ENCODE measurements at regions not wholly inside any gene's neighbourhood (a gene's known extent, or its start where the extent isn't known, plus 50 kb on each side); places are given as distances from the start of the nearest gene placed in this dataset.

- DNase-seq = no peak
Measured at GRCh38 chr6:148222846-148223245, 119.8 kb upstream of the SASH1 start.

- DNase-seq = no peak
Measured at GRCh38 chr6:148223424-148223842, 119.2 kb upstream of the SASH1 start.

DNA sequence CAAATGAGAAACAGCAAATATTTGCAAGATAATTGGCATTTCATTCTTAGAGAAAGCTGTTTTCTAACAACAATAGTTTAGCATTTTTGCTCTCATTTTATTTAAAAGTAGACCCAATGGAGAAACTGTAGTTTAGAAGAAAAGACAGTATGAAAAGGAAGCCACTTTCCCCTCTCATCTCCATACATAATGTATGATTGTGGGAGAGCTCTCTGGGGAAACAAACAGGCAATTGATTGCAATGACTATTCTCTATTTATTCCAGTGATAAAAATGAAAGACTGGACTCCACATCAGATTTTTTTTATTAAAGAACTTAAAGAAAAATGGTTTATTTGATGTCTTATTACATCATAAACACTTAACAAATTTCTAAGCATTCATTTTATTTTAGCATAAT is 116.8 kb upstream of the SASH1 start:
- DNase-seq = no peak

DNA sequence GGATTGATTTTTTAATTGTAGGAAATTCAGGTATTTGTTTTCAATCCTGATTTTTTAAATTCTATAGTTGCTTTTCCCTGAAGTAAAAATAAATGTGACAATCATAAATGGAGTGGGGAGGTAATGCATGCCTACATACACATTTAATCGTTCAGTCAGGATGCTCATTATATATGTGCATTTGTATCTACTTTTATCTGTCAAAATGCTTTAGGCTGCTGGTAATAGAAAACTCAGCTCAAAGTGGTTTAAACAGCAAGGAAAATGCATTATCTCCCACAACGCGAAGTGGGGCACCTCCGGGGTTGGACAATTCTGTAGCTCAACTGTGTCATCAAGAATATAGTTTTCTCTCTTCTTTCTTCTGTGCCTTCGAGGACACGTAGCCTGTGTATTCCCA is 116.4 kb upstream of the SASH1 start:
- DNase-seq = no peak

- no peak for DNase-seq
Measured at GRCh38 chr6:148231572-148231971, 111.1 kb upstream of the SASH1 start.

GRCh38 chr6:148235446-148235845 is 107.2 kb upstream of the SASH1 start:
- DNase-seq = no peak

- no peak for DNase-seq
Measured at GRCh38 chr6:148238713-148239112, 103.9 kb upstream of the SASH1 start.

DNA sequence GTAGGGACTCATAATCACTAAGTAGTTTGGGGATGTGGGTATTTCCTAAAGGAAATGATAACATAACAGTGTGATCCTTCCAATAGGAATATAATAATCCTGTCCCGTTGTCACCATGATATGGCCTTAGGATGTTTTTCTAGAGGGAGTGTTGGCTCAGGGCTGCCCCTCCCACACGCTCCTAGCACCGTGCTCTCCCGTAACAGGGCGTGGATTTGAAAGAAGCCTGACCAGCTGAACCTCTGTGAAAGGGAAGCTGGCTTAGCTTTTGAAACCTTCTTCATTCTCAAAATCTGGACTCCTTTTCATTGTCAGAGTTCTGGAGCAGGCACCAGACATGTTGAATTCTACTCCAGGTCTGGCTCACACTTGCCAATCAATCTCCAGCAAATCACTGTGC is 103.4 kb upstream of the SASH1 start:
- DNase-seq = no peak

DNA sequence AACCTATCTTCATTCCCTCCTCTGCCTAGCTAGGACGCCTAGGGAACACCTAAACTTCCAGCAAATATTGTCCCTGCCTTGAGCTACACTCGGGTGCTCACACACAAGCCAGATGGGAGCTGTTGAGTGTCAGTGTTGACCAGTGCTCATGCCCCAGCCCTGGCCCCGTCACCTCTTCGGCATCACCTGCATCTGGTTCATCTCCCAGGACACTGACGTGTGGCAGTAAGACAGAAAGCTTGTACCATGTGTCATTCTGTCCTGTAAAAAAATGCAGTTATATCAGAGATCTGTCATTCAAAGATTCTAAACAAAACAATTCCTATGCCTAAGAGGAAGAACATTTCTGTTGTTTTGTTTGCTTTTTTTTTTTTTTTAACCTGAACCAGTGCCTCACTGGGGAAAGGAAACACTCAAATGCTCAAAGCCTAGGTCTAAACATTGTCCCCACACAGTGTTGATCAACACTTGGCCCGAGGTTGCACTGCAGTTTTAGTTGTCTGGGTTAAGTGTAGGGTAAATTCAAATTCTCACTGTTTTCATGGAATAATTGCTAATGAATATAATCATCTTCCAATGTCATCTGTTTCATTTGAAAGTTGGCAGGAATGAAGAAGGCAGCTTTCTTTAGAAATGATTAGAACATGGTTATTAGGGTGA is 102.7 kb upstream of the SASH1 start:
- no peak for DNase-seq

DNA sequence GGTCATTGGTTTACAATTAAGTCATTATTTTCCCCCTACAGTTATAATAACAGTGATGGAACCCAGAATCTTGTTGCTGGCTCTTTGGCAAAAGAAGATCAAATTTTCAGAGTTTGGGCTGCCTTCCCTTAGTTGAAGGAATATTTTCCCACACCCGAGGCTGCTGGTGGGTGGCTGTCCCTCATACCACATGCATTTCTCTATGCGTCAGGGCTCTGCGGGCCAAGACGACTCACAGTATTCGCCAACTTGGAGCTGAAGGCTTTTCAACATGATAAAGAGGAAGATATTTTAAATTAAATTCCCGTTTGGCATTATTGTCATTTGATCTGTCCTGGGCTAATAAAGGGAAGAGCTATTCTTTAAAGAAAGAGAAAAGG is 102.2 kb upstream of the SASH1 start:
- no peak for DNase-seq

GRCh38 chr6:148240861-148241477 is 101.7 kb upstream of the SASH1 start:
- DNase-seq = no peak

DNA sequence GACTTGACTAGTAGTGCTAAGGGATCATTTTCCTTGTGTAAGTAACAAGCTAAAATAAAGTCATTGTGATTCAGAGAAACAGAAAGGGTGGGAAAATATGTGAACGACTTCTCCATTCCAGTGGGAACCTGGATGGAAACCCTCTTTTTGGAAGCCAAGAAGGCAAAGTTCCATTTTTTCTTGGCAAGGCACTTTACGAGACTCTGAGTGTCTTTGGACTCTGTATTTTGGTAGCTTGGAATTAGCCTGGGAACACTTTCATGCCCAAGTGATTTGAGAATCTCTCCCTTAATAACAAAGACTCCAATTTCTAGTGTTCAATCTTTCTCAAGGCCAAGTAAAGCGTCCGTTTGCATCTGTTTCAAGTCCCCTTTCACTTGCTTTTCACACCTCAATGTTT is 100.5 kb upstream of the SASH1 start:
- no peak for DNase-seq

GRCh38 chr6:148244217-148244935 is 98.3 kb upstream of the SASH1 start:
- DNase-seq = no peak

DNA sequence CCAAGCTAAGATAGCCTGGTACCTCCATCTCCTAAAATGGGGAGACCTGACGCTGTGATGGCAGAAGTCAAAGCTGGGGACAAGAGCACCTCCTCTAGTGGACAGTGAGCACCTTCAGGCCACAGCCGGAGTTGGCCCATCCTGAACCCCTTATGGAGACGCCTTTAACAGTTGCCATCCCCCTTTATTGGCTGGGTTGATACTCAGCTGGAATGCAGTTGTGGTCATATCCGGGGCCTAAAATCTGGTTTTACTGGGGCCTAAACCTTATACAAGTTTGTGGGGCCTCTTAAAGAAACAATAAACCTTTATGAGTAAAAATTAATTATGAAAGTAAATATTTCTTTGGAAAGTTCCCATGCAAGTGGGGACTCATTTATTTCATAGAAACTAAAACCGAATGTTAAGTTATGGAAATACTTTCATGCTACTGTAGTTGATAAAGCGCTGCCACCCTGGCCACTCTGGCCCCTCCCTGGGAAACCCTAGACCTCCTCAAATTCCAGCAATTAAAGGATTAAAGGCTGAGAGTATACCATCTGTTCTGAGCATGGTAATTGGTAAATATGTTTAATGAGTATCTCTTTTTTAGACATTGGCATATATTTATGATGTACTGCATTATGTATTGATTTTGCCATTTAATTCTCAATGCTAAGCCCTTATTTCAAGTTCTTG is 95.1 kb upstream of the SASH1 start:
- no peak for DNase-seq

DNA sequence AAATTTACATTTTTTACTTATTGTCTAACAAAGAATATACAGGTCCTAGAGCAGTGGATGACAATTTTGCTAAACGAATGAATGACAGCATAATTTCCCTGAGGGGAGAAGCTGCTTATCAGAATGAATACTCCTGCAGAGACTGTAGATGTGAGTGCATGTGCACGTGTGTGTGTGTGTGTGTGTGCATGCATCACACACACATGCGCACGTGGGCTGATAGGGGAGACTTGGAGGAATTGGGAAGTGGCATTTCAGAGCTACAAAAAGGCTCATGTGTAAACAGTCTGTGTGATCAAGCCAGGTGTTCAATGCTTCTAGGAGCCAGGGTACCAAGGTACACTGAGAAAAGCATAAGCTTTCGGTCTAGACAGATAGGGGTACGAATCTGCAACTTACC is 93.5 kb upstream of the SASH1 start:
- DNase-seq = no peak

DNA sequence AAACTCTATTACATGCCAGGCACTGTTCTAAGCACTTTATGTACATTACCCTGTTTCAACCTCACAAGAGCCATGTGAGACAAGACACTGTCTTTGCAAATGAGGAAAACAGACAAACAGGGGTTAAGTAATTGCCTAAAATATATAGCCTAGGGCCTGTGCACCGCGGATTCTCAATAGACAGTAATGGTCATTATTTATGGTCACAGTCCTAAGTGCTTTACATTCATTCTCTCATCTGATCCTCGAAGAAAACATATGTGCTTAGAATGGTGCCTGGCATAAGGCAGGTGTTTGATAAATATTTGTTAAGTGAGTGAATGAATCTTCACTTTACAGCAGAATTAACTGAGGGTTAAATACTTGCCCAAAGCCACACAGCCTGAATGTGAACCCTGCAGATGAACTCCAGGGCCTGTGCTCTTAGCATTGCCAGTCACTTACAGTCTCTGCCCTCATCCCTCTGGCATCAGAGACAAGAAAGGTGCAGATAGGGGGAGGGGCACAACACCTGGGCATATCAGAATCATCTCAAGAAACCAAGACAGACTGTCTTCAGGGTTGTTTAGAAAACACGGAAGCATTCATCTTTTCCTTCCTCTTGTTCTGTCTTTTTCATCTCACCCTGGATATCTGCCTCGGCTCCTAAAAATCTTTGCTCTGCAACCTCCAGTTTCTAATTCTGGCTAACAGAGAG is 92.8 kb upstream of the SASH1 start:
- no peak for DNase-seq

DNA sequence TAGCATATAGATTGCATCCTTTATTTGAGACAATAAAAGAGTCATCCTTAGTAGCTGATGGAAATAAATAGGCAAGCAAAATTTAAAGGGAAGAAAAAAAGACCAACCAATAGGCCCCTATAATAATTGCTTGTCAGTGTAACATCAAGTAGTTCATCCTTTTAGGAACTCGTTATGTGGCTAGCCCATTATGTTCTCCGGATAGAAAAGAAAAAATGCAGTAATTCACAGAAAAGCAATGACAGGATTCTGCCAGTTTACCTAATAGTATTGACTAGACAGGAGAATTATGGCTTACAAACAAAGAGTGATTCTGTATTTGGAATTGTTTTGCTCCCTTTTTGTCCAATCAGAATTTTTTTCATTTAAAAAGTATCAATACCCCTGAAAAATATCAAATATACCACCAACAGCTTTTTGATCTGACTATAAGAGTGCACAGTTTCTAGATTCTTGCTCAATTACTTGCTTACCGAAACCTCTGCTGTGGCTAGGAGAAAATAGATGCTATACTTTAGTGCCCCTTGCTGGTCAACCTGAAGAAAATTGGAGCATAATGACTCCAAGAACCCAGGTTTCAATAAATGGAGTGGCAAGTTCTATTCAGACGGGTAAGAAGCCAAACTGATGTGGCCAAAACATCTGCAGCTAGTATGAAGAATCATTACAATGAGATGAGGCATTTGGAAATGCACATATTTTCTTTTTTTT is 91.5 kb upstream of the SASH1 start:
- no peak for DNase-seq

DNA sequence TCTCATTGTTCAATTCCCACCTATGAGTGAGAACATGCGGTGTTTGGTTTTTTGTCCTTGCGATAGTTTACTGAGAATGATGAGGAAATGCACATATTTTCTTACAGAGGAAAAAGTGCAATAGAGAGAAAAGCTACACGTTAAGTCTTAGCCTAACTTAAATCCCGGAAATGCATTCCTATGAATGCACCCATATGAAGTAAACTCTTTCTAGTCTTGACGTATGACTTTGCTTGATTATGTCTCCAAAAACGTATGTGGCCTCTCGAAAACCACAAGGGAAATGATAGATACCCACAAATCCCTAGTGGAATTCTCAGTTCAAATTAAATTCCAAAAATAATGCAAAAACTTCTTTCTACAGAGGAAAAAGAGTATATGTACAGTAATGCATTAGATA is 90.7 kb upstream of the SASH1 start:
- no peak for DNase-seq

GRCh38 chr6:148257810-148258209 is 84.8 kb upstream of the SASH1 start:
- DNase-seq = no peak

GRCh38 chr6:148258868-148259267 is 83.8 kb upstream of the SASH1 start:
- no peak for DNase-seq

DNA sequence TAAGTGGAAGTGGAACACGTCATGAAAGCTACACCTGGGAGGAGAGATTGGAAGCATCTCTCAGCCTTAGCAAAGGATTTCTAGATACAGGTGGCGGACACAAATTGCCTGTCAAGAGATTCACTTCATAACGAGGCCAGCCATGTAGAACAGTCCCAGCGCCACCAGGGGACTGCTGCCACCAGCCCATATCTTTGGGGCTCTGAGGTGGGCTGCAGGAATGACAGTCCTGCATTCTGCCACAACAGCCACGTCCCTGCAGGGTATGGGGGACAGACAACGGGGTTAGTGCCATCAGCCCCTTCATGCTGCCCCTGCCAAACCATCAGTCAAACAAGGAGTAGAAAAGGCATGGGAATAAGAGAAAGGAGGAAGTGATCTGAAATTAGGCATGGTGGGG is 81.2 kb upstream of the SASH1 start:
- no peak for DNase-seq

DNA sequence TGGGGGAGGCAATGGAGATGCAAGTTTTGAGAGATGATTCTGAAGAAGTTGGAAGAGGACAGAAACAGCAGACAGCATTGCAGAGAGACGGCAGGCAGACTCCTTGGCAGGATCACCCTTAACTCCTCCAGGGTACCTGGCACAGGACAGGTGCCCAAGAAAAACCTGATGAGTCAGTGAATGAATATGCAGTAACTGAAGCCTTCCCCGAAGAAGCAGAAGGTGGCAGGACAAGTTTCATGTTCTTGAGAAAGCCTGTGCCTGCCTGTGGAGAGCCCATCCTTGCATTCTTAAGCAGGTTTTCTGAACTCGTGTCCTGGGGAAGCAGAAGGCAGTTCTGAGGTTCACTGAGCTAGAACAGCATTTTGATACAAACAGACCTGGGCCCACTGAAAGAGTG is 79.6 kb upstream of the SASH1 start:
- no peak for DNase-seq

DNA sequence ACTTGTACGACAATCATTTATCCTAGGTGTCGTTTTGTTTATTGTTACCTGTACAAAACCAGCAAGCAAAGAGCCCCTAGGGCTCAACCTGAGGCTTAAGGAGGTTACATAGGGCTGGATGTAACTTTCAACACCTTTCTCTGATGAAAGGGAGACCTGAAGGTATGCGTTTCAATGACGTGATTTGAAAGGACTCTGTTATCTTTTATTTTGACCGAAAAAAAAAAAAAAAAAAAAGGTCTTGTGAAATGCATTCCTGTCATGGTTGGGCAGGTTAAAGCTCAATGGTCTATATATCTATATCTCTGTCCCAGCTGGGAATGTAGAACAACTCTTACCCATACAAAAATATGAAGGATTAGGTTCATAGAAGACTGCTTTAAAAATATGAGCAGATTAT is 78.7 kb upstream of the SASH1 start:
- no peak for DNase-seq

All from CD4-positive, alpha-beta T cell treated with Interleukin-15 for 1 hour (primary cell).